22Rv1 (cell line): ENCODE measurements at regions not wholly inside any gene's neighbourhood (a gene's known extent, or its start where the extent isn't known, plus 50 kb on each side); places are given as distances from the start of the nearest gene placed in this dataset.

Experiments used
- CTCF ChIP-seq: fragments of 450-650 bp; IDR thresholded peaks from 2 replicates; pipeline ENCODE4 v1.5.1; 2017; ENCODE audit warnings: mild to moderate bottlenecking
- ZFX ChIP-seq: fragments of 450-650 bp; IDR thresholded peaks from 2 replicates; pipeline ENCODE4 v1.6.1; 2017; ENCODE audit warnings: antibody characterized with exemption, borderline replicate concordance

- TF ChIP-seq CTCF (no peak), ZFX (no peak)
Observed at GRCh38 chr5:126373375-126374108, 49.7 kb upstream of the GRAMD2B start.
